Endothelial cell (in vitro differentiated cells): ENCODE measurements at regions not wholly inside any gene's neighbourhood (a gene's known extent, or its start where the extent isn't known, plus 50 kb on each side); places are given as distances from the start of the nearest gene placed in this dataset.

Source experiments
- DNase-seq: peaks from one replicate; pipeline ENCODE4 v3.0.0; 2021; ENCODE audit warnings: low spot score
- H3K27ac Mint-ChIP-seq: one replicate; pipeline ENCODE4 v1.8.0; 2021; ENCODE audit warnings: mixed read lengths, inconsistent platforms; ENCODE audit not compliant: unreplicated experiment
- H3K27me3 Mint-ChIP-seq: one replicate; pipeline ENCODE4 v1.8.0; 2021; ENCODE audit warnings: mild to moderate bottlenecking, moderate library complexity, mixed read lengths, inconsistent platforms; ENCODE audit not compliant: unreplicated experiment
- H3K36me3 Mint-ChIP-seq: one replicate; pipeline ENCODE4 v1.8.0; 2021; ENCODE audit warnings: mild to moderate bottlenecking, low read depth, mixed read lengths, inconsistent platforms; ENCODE audit not compliant: unreplicated experiment
- H3K4me1 Mint-ChIP-seq: one replicate; pipeline ENCODE4 v1.8.0; 2021; ENCODE audit warnings: mild to moderate bottlenecking, mixed read lengths, inconsistent platforms; ENCODE audit not compliant: unreplicated experiment
- H3K4me3 Mint-ChIP-seq: one replicate; pipeline ENCODE4 v1.8.0; 2021; ENCODE audit warnings: mild to moderate bottlenecking, mixed read lengths, inconsistent platforms; ENCODE audit not compliant: unreplicated experiment
- H3K9me3 Mint-ChIP-seq: one replicate; pipeline ENCODE4 v1.8.0; 2021; ENCODE audit warnings: mixed read lengths, inconsistent platforms; ENCODE audit not compliant: unreplicated experiment
- CTCF ChIP-seq: fragments of 200-600 bp; sonication (generic); IDR thresholded peaks from one replicate; pipeline ENCODE4 v1.5.0; 2021; ENCODE audit warnings: antibody characterized with exemption; ENCODE audit not compliant: unreplicated experiment

DNA sequence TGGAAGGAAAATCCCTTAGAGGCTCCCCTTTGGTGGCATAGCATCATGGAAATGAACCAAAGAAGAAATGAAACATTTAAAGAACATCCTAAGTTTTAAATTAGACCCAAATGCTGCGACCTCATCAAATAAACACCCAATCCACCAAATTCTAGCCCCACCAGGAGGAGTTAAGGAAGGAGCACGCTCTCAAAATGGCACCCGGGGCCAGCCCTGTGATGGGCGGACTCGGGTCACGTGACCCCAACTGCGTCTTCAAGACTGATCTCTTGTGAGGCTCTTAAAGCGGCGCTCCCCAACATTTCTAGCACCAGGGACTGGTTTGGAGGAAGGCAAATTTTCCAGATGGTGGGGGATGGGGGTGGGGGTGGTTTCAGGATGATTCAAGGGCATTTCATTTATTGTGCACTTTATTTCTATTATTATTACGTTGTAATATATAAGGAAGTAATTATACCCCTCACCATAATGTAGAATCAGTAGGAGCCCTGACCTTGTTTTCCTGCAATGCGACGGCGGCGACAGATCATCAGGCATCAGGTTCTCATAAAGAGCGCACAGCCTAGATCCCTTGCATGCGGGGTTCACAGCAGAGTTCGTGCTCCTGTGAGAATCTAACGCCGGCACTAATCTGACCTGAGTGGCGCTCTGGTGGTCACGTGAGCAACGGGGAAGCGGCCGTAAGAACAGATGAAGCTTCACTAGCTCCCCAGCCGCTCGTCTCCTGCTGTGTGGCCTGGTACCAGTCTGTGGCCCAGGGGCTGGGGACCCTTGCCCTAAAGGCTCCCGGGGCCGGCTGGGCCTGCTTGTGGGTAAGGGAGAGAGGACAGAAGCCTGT is 55.3 kb upstream of the SLC22A11 start:
- DNase-seq = no peak
- peaks cover 5% of the 10 kb centered on the region for H3K36me3 Mint-ChIP-seq
- no peak overlapping the region for H3K4me3 Mint-ChIP-seq
- no peaks in the 10 kb centered on the region for H3K27me3 Mint-ChIP-seq
- TF ChIP-seq CTCF = no peak
- H3K4me1 Mint-ChIP-seq = no peaks in the 10 kb centered on the region
- peaks cover 5% of the 10 kb centered on the region for H3K9me3 Mint-ChIP-seq
- no peak overlapping the region for H3K27ac Mint-ChIP-seq

GRCh38 chr11:64501500-64502427 is 54.0 kb upstream of the SLC22A11 start:
- H3K4me3 Mint-ChIP-seq = no peak overlapping the region
- H3K36me3 Mint-ChIP-seq = peaks cover 5% of the 10 kb centered on the region
- H3K27ac Mint-ChIP-seq = no peak overlapping the region
- no peak for DNase-seq
- H3K4me1 Mint-ChIP-seq = no peaks in the 10 kb centered on the region
- H3K9me3 Mint-ChIP-seq = peaks cover 5% of the 10 kb centered on the region
- H3K27me3 Mint-ChIP-seq = peaks cover 6% of the 10 kb centered on the region
- no peak for TF ChIP-seq CTCF

- no peaks in the 10 kb centered on the region for H3K4me1 Mint-ChIP-seq
- H3K9me3 Mint-ChIP-seq = peaks cover 5% of the 10 kb centered on the region
- no peak for TF ChIP-seq CTCF
- H3K4me3 Mint-ChIP-seq = no peak overlapping the region
- no peak overlapping the region for H3K27ac Mint-ChIP-seq
- H3K36me3 Mint-ChIP-seq = peaks cover 5% of the 10 kb centered on the region
- peaks cover 6% of the 10 kb centered on the region for H3K27me3 Mint-ChIP-seq
- DNase-seq = no peak
Measured at GRCh38 chr11:64502634-64503033, 53.1 kb upstream of the SLC22A11 start.

- peaks cover 5% of the 10 kb centered on the region for H3K9me3 Mint-ChIP-seq
- TF ChIP-seq CTCF = no peak
- H3K27me3 Mint-ChIP-seq = peaks cover 6% of the 10 kb centered on the region
- no peak overlapping the region for H3K27ac Mint-ChIP-seq
- H3K4me1 Mint-ChIP-seq = no peaks in the 10 kb centered on the region
- peaks cover 5% of the 10 kb centered on the region for H3K36me3 Mint-ChIP-seq
- no peak for DNase-seq
- no peak overlapping the region for H3K4me3 Mint-ChIP-seq
Measured at GRCh38 chr11:64503186-64503753, 52.5 kb upstream of the SLC22A11 start.
